Testis (tissue), 2 donors: ENCODE measurements at regions not wholly inside any gene's neighbourhood (a gene's known extent, or its start where the extent isn't known, plus 50 kb on each side); places are given as distances from the start of the nearest gene placed in this dataset.

Experiments used
- CTCF ChIP-seq, 3 experiments: fragments of 450-650 bp in 2 of 3; fragments of 200-600 bp in 1 of 3; sonication (generic) in 1 of 3; IDR thresholded peaks; one replicate each; pipeline ENCODE4 v1.5.1; 2016 to 2019; ENCODE audit warnings: antibody characterized with exemption in 3 of 3, mild to moderate bottlenecking in 2 of 3, moderate library complexity in 1 of 3
- POLR2A ChIP-seq: fragments of 450-650 bp; IDR thresholded peaks from one replicate; pipeline ENCODE4 v1.6.1; 2017; ENCODE audit warnings: antibody characterized with exemption, mild to moderate bottlenecking, moderate library complexity

GRCh38 chr5:135680713-135681112 is 101.9 kb upstream of the CXCL14 start:
- no peak for TF ChIP-seq CTCF (IDR thresholded peaks at IDR 0.05)
- TF ChIP-seq POLR2A, result no peak
